HG03565 (cell line): ENCODE measurements at regions not wholly inside any gene's neighbourhood (a gene's known extent, or its start where the extent isn't known, plus 50 kb on each side); places are given as distances from the start of the nearest gene placed in this dataset.
"Not testable (repeated sequence)": the region's sequence is repeated elsewhere in the genome, so short reads cannot be mapped to it uniquely, and the experiment has no call there.

Source experiments
- ATAC-seq: cut with Tn5 transposase; IDR thresholded peaks from one replicate; pipeline ENCODE4 v1.9.1; 2021; ENCODE audit warnings: mild to moderate bottlenecking, moderate library complexity; ENCODE audit not compliant: unreplicated experiment

- ATAC-seq, result no peak
These were observed 80.0 kb upstream of the CHST15 start for GRCh38 chr10:124173298-124173900.

DNA sequence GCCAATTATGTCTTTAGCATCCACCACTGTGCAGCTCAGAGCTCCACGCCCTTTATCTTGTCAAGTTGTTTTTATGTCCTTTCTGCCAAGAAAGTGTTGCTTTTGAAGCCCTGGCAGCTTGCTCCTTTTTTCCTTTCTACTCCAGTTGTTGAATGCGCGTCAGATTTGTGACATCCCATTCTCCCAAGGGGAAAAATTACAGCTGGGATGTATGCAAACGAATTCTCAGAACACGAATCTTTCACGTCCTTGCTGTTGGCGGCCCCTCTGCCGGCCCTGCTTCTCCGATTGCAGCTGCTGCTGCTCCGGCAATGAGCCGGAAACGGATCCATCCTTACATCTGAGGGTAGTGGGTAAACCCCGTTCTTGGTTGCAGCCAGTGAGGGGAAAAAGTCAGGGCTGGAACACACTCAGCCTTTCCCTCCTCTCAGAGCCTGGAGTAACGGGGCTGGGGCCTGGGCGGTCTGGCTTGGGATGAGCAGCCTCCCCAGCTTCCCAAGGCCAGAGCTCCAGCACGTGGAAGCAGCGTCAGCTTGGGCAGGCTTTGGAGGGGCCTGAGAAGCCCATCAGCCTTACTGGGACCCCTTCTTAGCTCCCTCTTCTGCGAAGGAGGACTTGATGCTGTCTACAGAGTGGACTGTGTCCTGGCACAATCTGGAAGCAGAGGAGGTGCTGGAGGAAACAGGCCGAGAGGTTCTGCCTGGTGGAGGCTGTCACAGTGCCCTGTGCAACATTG lies 79.0 kb upstream of the CHST15 start:
- no peak for ATAC-seq

- no peak for ATAC-seq
These were observed 78.2 kb upstream of the CHST15 start for GRCh38 chr10:124171561-124171960.

DNA sequence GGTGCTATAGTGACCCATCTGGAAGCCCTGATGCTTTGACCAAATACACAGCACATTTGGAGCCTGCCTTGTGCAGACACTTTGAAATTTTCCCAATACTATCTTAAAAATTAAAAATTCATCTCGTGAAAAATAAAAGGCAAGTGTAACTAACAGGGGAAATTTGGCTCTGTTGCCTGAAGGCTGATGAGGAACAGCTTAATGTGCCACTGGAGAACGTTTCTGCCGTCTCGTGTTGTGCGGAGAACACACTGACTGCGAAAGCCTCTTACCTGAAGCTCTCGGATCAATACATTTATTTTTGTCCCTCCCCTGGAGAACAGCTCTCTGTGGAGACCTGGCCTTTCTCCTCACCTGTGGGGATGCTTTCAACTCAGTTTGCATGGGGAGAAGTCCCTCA lies 77.2 kb upstream of the CHST15 start:
- no peak for ATAC-seq

GRCh38 chr10:124168991-124169802 lies 75.8 kb upstream of the CHST15 start:
- no peak for ATAC-seq

DNA sequence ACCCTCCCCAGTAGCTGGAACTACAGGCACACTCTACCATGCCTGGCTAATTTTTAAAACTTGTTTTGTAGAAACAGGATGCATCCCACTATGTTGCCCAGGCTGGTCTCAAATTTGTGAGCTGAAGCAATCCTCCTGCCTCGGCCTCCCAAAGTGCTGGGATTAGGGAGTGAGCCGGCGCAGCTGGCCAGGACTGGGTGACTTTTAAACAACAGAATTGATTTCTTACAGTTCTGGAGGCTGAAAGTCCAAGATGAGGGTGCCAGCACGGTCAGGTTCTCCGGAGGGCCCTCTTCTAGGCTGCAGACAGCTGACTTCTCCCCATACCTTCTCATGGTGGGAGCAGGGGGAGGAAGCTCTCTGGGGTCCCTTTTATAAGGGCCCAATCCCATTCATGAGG lies 75.2 kb upstream of the CHST15 start:
- ATAC-seq, result no peak

- not testable (repeated sequence) for ATAC-seq
These were observed 74.5 kb upstream of the CHST15 start for GRCh38 chr10:124167925-124168324.

GRCh38 chr10:124166431-124167125 lies 73.2 kb upstream of the CHST15 start:
- no peak for ATAC-seq

DNA sequence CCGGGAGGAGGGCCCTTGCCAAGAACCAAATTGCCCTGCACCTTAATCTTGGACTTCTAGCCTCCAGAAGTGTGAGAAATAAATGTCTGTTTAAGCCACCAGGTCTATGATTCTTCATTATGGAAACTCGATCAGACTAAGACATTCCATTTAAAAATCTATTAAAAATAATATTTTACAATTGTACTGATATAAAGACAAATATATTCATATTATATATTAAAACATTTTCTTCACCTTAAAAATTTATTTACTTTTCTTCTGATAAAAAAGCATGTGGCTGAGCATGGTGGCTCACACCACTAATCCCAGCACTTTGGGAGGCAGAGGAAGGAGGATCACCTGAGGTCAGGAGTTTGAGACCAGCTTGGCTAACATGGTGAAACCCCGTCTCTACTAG lies 72.4 kb upstream of the CHST15 start:
- ATAC-seq, result no peak

DNA sequence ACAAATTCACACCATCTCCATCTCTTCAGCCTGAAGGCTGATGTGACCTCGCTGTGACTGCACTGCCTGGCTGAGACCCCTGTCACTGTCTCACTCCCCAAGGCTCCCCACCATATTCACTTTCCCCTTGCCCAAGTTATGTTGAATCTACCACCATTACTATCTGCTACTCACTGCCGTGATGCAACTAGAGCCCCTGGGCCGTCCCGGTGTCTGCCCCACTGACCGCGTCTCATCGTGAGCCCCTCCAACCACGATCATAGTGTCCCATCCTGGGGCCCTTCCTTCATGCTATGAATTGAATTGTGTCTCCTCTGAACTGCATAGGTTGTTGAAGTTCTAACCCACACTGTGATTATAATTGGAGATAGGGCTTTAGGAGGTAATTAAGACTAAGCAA lies 71.9 kb upstream of the CHST15 start:
- ATAC-seq, result no peak

- no peak for ATAC-seq
These were observed 70.9 kb upstream of the CHST15 start for GRCh38 chr10:124164264-124164663.

GRCh38 chr10:124162774-124163354 lies 69.5 kb upstream of the CHST15 start:
- no peak for ATAC-seq

- ATAC-seq, result no peak
These were observed 68.7 kb upstream of the CHST15 start for GRCh38 chr10:124162136-124162535.

DNA sequence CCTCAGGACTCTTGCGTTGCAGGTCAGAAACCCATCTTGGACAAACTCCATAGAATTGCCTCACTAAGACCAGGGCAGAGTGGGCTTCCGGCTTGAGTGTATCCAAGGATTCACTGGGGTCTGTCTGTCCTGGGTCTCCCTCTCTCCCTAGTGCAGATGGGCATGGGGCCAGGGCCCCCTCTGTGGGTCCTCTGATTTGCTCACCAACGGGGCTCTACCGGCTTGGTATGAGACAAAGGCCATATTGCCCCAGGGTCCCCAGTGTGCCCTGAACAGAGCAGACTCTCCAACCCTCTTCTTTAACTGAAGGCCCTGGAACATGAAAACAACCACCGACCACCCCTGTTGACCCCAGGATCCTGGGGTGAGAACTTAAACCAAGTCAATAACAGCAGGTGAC lies 68.2 kb upstream of the CHST15 start:
- ATAC-seq, result no peak

GRCh38 chr10:124160943-124161582 lies 67.7 kb upstream of the CHST15 start:
- no peak for ATAC-seq

GRCh38 chr10:124160176-124160575 lies 66.8 kb upstream of the CHST15 start:
- ATAC-seq, result no peak

- no peak for ATAC-seq
These were observed 65.8 kb upstream of the CHST15 start for GRCh38 chr10:124159153-124159552.

GRCh38 chr10:124158592-124158991 lies 65.2 kb upstream of the CHST15 start:
- ATAC-seq, result no peak

GRCh38 chr10:124157271-124157681 lies 63.9 kb upstream of the CHST15 start:
- ATAC-seq, result no peak

DNA sequence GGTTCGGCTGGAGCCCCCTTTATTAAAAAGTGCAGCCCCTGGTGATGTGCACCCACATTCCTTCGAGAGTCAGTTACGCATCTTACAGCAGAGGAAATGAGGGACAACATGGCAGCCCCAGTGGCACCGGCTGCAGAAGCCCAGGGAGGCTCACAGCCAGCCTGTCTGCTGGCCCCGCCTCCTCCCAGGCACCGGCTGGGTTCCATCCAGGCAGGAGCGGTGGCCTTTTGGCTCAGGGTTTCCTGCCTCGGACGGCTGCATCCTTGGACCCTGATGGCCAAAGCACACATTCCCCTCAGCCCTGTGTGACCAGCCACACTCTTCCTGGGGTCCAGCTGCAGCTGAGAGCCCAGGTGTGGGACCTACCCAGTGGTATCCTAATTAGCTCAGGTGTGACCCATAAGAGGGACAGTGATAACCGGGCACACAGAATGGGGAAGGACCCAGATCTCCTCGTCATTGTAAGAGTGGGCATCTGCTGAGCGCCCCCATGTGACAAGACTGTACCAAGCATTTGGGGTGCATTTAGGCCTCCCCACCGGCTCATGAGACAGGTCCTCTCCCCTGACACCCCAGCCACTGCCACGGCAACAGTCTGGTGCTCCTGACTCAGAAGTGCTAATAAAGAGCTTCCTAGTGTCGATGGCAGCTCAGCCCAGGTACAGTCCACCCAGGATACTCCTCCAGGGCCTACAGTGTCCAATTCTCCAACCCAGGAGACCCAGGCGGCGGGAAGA lies 63.3 kb upstream of the CHST15 start:
- no peak for ATAC-seq
